PFSK-1 (cell line): ENCODE measurements at regions not wholly inside any gene's neighbourhood (a gene's known extent, or its start where the extent isn't known, plus 50 kb on each side); places are given as distances from the start of the nearest gene placed in this dataset.

Source experiments
- FOXP2 ChIP-seq: optimal IDR thresholded peaks from 2 replicates; pipeline ENCODE3; 2011; ENCODE audit warnings: borderline replicate concordance, control low read depth, inconsistent platforms; ENCODE audit not compliant: insufficient read depth; ENCODE audit errors: extremely low read length, extremely low read depth
- POLR2AphosphoS5 ChIP-seq: IDR thresholded peaks from 2 replicates; pipeline ENCODE4 v1.6.1; 2012; ENCODE audit warnings: low read depth, mild to moderate bottlenecking, control low read depth, low read length, moderate library complexity
- SIN3A ChIP-seq: IDR thresholded peaks from 2 replicates; pipeline ENCODE4 v1.6.1; 2012; ENCODE audit warnings: mild to moderate bottlenecking, low read length, moderate library complexity, borderline replicate concordance; ENCODE audit not compliant: insufficient read depth
- TAF1 ChIP-seq: IDR thresholded peaks from 2 replicates; pipeline ENCODE4 v1.6.1; 2012; ENCODE audit warnings: low read length, control low read depth, borderline replicate concordance; ENCODE audit not compliant: insufficient read depth
- TF ChIP-seq, protein P1 (sequence below), 2 experiments: IDR thresholded peaks; 2 replicates each; pipeline versions ENCODE4 v1.6.1 to v1.8.0; 2011 to 2012; ENCODE audit warnings: low read depth in 2 of 2, low read length in 2 of 2, control low read depth in 1 of 2, inconsistent platforms in 1 of 2, mild to moderate bottlenecking in 1 of 2, moderate library complexity in 1 of 2; ENCODE audit not compliant: insufficient read depth in 1 of 2

DNA sequence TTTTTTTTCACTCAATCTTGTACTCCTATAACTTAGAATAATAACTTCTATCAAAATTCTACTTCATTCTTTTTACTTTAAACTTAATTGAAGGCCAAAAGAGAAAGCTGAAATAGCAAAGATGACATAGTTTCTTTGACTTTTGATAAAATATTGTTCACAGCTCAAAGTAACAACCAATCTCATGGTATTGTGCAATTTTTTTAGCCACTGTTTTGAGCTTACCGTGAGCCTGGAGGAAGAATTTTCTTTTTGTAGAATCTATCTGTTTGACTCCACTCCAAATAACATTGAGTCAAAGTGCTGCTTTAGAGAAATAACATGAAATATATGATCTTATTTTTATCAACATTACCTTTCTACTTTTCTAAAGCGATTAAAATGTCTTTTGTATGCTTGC lies 903.9 kb upstream of the FOXG1 start:
- TF ChIP-seq, protein P1, sequence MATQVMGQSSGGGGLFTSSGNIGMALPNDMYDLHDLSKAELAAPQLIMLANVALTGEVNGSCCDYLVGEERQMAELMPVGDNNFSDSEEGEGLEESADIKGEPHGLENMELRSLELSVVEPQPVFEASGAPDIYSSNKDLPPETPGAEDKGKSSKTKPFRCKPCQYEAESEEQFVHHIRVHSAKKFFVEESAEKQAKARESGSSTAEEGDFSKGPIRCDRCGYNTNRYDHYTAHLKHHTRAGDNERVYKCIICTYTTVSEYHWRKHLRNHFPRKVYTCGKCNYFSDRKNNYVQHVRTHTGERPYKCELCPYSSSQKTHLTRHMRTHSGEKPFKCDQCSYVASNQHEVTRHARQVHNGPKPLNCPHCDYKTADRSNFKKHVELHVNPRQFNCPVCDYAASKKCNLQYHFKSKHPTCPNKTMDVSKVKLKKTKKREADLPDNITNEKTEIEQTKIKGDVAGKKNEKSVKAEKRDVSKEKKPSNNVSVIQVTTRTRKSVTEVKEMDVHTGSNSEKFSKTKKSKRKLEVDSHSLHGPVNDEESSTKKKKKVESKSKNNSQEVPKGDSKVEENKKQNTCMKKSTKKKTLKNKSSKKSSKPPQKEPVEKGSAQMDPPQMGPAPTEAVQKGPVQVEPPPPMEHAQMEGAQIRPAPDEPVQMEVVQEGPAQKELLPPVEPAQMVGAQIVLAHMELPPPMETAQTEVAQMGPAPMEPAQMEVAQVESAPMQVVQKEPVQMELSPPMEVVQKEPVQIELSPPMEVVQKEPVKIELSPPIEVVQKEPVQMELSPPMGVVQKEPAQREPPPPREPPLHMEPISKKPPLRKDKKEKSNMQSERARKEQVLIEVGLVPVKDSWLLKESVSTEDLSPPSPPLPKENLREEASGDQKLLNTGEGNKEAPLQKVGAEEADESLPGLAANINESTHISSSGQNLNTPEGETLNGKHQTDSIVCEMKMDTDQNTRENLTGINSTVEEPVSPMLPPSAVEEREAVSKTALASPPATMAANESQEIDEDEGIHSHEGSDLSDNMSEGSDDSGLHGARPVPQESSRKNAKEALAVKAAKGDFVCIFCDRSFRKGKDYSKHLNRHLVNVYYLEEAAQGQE (IDR thresholded peaks at IDR 0.05; ENCODE audit: insufficient read depth in 1 of 2, low read depth in 2 of 2, low read length in 2 of 2): no peak
- TF ChIP-seq TAF1: no peak
- no peak for TF ChIP-seq SIN3A
- TF ChIP-seq POLR2AphosphoS5: no peak

DNA sequence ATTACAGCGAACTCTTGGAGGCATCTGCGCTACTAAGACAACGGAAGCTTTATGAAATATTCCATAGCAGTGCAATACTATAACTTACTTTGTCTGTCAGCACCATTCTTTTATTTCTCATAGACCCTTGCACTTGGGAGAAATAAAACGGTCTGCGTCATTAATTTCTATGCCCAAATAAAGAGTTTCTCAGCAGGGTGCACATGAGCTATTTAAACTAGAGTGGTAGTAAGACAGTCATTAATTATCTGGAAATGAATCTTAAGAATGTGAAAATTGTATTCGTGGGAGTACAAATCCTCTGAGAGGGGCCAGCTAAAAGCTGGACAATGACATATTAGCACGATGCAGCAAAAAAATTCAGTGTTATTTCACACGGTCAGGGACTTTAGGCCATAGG lies 903.4 kb upstream of the FOXG1 start:
- TF ChIP-seq FOXP2 (no peak), POLR2AphosphoS5 (no peak), TAF1 (no peak), SIN3A (no peak)
- TF ChIP-seq, protein P1 (IDR thresholded peaks at IDR 0.05; ENCODE audit: insufficient read depth in 1 of 2, low read depth in 2 of 2, low read length in 2 of 2): no peak

DNA sequence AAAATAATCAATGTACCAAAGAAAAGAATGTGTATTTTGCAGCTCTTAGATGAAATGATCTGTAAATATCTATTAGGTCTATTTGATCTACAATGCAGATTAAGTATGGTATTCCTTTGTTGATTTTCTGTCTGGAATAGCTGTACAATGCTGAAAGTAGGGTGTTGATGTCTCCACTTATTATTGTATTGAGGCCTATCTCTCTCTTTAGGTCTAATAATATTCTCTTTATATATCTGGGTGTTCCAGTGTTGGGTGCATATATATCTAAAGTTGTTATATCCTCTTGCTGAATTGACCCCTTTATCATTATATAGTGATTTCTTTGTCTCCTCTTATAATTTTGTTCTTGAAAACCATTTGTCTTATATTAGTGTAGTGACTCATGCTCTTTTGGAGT lies 885.5 kb upstream of the FOXG1 start:
- TF ChIP-seq FOXP2 (no peak), TAF1 (no peak)

DNA sequence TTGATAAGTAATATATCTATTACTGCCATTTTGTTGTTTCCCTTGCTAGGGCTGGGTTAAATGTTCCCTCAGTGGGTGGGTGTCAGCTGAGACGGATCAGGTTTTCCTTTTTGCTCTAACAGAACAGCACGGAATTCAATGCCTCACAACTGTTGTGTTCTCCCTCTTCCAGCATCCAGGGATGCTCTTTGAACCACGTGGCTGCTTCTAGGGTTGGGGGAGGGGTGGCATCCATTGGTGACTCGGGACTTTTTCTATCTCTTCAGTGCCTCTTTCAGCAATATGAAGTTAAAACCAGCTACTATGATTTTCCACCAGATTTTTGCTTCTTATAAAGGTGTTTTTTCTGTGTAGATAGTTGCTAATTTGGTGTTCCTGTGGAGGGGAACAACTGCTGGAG lies 884.9 kb upstream of the FOXG1 start:
- no peak for TF ChIP-seq TAF1
- TF ChIP-seq FOXP2: no peak
- TF ChIP-seq, protein P1 (IDR thresholded peaks at IDR 0.05; ENCODE audit: insufficient read depth in 1 of 2, low read depth in 2 of 2, low read length in 2 of 2): no peak
- TF ChIP-seq SIN3A: no peak
- no peak for TF ChIP-seq POLR2AphosphoS5

DNA sequence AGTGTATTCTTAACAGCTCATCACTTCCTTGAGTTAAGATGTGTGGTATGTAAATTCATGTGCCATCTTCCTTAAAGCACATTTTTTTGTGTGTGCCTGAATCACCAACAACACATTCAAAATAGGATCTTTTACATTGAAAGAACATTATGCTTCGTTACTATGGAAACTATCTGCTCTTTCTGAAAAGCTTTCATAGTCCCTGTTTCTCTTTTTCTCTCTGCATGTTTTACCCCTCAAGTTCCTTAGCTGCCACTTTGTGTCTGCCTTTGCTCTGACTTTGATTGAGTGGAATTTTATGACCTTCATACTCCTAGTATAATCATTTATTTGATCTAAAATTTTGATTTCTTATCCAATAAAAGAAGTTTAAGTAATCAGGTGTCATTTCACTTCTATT lies 880.3 kb upstream of the FOXG1 start:
- TF ChIP-seq, protein P1 (IDR thresholded peaks at IDR 0.05; ENCODE audit: insufficient read depth in 1 of 2, low read depth in 2 of 2, low read length in 2 of 2): no peak
- TF ChIP-seq FOXP2 (no peak), SIN3A (no peak)

DNA sequence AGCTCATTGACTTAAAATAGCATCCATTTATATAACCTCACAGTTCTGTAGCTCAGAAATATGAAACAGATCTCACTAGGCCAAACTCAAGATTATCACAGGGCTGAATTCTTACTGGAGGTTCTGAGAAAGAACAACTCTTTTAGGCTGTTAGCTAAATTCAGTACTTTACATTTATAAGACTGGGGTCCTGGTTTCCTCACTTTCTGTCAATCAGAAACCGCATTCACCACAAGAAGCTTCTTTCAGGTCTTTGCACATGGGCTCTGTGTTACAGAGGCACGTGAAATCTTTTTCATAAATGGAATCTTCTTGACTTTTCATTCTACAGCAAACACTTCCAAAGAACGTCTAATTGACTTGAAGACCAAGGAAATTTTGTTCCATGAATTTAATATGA lies 876.3 kb upstream of the FOXG1 start:
- TF ChIP-seq POLR2AphosphoS5 (no peak), TAF1 (no peak), FOXP2 (no peak), SIN3A (no peak)
- TF ChIP-seq, protein P1 (IDR thresholded peaks at IDR 0.05; ENCODE audit: insufficient read depth in 1 of 2, low read depth in 2 of 2, low read length in 2 of 2): no peak
